Activated B cell treated with CpG ODN at 0.5 μM for 24 hours (primary cell): ENCODE measurements at regions not wholly inside any gene's neighbourhood (a gene's known extent, or its start where the extent isn't known, plus 50 kb on each side); places are given as distances from the start of the nearest gene placed in this dataset.
A peak's percentile ranks its signal among the peaks of the same experiment; 100 is the strongest.

ENCODE experiments used
- ATAC-seq: fragments of 200-7000 bp; cut with Tn5 transposase; one replicate; pipeline ENCODE4 v1.10.0; 2021; ENCODE audit warnings: low read depth, mild to moderate bottlenecking, moderate library complexity
- CTCF ChIA-PET: fragments of 350-600 bp; sonication (Branson Sonifier 250); formaldehyde crosslinking; loops from one replicate; lab custom pipeline; 2021; ENCODE audit warnings: antibody characterized with exemption; lab: Charles Lee
- POLR2A ChIA-PET: fragments of 350-600 bp; sonication (Branson Sonifier 250); formaldehyde crosslinking; loops from one replicate; lab custom pipeline; 2021; ENCODE audit warnings: antibody characterized with exemption; lab: Charles Lee
- DNase-seq: peaks from one replicate; pipeline ENCODE4 v3.0.0; 2022
- H3K27ac Mint-ChIP-seq: one replicate; pipeline ENCODE4 v1.8.0; 2020; ENCODE audit warnings: mixed read lengths
- H3K27me3 Mint-ChIP-seq: one replicate; pipeline ENCODE4 v1.8.0; 2021; ENCODE audit warnings: mixed read lengths
- H3K36me3 Mint-ChIP-seq: one replicate; pipeline ENCODE4 v1.8.0; 2021; ENCODE audit warnings: low read depth, mixed read lengths
- H3K4me1 Mint-ChIP-seq: one replicate; pipeline ENCODE4 v1.8.0; 2021; ENCODE audit warnings: mixed read lengths
- H3K4me3 Mint-ChIP-seq: one replicate; pipeline ENCODE4 v1.8.0; 2020; ENCODE audit warnings: mild to moderate bottlenecking, mixed read lengths
- H3K9me3 Mint-ChIP-seq: one replicate; pipeline ENCODE4 v1.8.0; 2020; ENCODE audit warnings: mixed read lengths
- CTCF ChIP-seq: fragments of 200-600 bp; IDR thresholded peaks from one replicate; pipeline ENCODE4 v1.8.0; 2022; ENCODE audit warnings: antibody characterized with exemption, mild to moderate bottlenecking
- intact Hi-C: fragments of 100-400 bp; cut with micrococcal nuclease; formaldehyde crosslinking; loops from one replicate; pipeline ENCODE4 v1.15.1; 2024

DNA sequence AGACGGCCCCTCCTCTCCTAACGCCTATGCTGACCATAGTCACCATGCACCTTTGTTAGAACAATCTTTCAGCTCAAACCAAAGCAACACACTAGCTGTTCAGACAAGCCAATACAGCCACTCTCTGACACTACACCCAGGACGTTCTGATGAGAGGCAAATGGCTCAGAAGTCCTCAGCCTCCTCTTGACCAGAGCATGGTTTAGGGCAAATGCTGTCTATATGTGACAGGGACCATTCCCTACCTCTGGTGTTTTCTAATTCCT lies 264.8 kb upstream of the HES1 start:
- Mint-ChIP-seq H3K4me3 (no peak overlapping the region), H3K27me3 (no peaks in the 10 kb centered on the region), H3K36me3 (no peaks in the 10 kb centered on the region), H3K9me3 (no peaks in the 10 kb centered on the region), H3K27ac (no peak overlapping the region), H3K4me1 (peaks cover 68% of the 10 kb centered on the region)
- no peak for TF ChIP-seq CTCF
- POLR2A ChIA-PET = interaction anchor here (0.5 kb wide), 1 partner anchor 267 kb away, joined by 3 read pairs; no protein-coding TSS in a partner anchor
- CTCF ChIA-PET = no interaction called here
- intact Hi-C loops = no loop called here
- DNase-seq (no peak), ATAC-seq (no peak)

GRCh38 chr3:193872265-193872753 lies 263.6 kb upstream of the HES1 start:
- no peak for TF ChIP-seq CTCF
- peak; percentile 65 for ATAC-seq
- DNase-seq = no peak
- ChIA-PET POLR2A (interaction anchor here (1.2 kb wide), 1 partner anchor 40 kb away, joined by 3 read pairs; no protein-coding TSS in a partner anchor), CTCF (interaction anchor here (0.7 to 1.0 kb wide), 2 partner anchors 91 to 266 kb away, joined by 3 read pairs; no protein-coding TSS in a partner anchor)
- peaks cover 57% of the 10 kb centered on the region for H3K4me1 Mint-ChIP-seq
- H3K4me3 Mint-ChIP-seq = no peak overlapping the region
- no peaks in the 10 kb centered on the region for H3K9me3 Mint-ChIP-seq
- no peaks in the 10 kb centered on the region for H3K27me3 Mint-ChIP-seq
- H3K27ac Mint-ChIP-seq = no peak overlapping the region
- intact Hi-C loops = no loop called here
- H3K36me3 Mint-ChIP-seq = no peaks in the 10 kb centered on the region

GRCh38 chr3:193873426-193874201 lies 262.3 kb upstream of the HES1 start:
- no peak for ATAC-seq
- intact Hi-C loops = no loop called here
- H3K27ac Mint-ChIP-seq = no peak overlapping the region

GRCh38 chr3:193874512-193874911 lies 261.4 kb upstream of the HES1 start:
- H3K36me3 Mint-ChIP-seq = no peaks in the 10 kb centered on the region
- no peak overlapping the region for H3K27ac Mint-ChIP-seq
- no peak for TF ChIP-seq CTCF
- no peak overlapping the region for H3K4me3 Mint-ChIP-seq
- intact Hi-C loops = no loop called here
- ChIA-PET POLR2A (no interaction called here), CTCF (no interaction called here)
- DNase-seq (no peak), ATAC-seq (no peak)
- peaks cover 41% of the 10 kb centered on the region for H3K4me1 Mint-ChIP-seq
- no peaks in the 10 kb centered on the region for H3K27me3 Mint-ChIP-seq
- H3K9me3 Mint-ChIP-seq = no peaks in the 10 kb centered on the region

More at GRCh38 chr3:193873426-193874201, 262.3 kb upstream of the HES1 start:
- ChIA-PET POLR2A (no interaction called here), CTCF (interaction anchor here (0.6 to 1.0 kb wide), 2 partner anchors 92 to 149 kb away, joined by 3 read pairs; no protein-coding TSS in a partner anchor)
- no peaks in the 10 kb centered on the region for H3K27me3 Mint-ChIP-seq
- H3K9me3 Mint-ChIP-seq = no peaks in the 10 kb centered on the region
- H3K4me3 Mint-ChIP-seq = no peak overlapping the region
- no peak for DNase-seq
- TF ChIP-seq CTCF = no peak
- H3K36me3 Mint-ChIP-seq = no peaks in the 10 kb centered on the region
- H3K4me1 Mint-ChIP-seq = peaks cover 44% of the 10 kb centered on the region

- no peak for DNase-seq
- Mint-ChIP-seq H3K27ac (no peak overlapping the region), H3K4me3 (no peak overlapping the region), H3K36me3 (no peaks in the 10 kb centered on the region), H3K4me1 (peaks cover 36% of the 10 kb centered on the region), H3K27me3 (no peaks in the 10 kb centered on the region), H3K9me3 (no peaks in the 10 kb centered on the region)
- TF ChIP-seq CTCF = no peak
- intact Hi-C loops = no loop called here
- ATAC-seq = no peak
- ChIA-PET CTCF (no interaction called here), POLR2A (no interaction called here)
Observed at GRCh38 chr3:193874997-193875593, 260.9 kb upstream of the HES1 start.
